Endothelial cell (in vitro differentiated cells): ENCODE measurements at regions not wholly inside any gene's neighbourhood (a gene's known extent, or its start where the extent isn't known, plus 50 kb on each side); places are given as distances from the start of the nearest gene placed in this dataset.
"Not testable (repeated sequence)": the region's sequence is repeated elsewhere in the genome, so short reads cannot be mapped to it uniquely, and the experiment has no call there.

Source experiments
- DNase-seq: peaks from one replicate; pipeline ENCODE4 v3.0.0; 2021; ENCODE audit warnings: low spot score
- H3K27ac Mint-ChIP-seq: one replicate; pipeline ENCODE4 v1.8.0; 2021; ENCODE audit warnings: mixed read lengths, inconsistent platforms; ENCODE audit not compliant: unreplicated experiment
- H3K27me3 Mint-ChIP-seq: one replicate; pipeline ENCODE4 v1.8.0; 2021; ENCODE audit warnings: mild to moderate bottlenecking, moderate library complexity, mixed read lengths, inconsistent platforms; ENCODE audit not compliant: unreplicated experiment
- H3K36me3 Mint-ChIP-seq: one replicate; pipeline ENCODE4 v1.8.0; 2021; ENCODE audit warnings: mild to moderate bottlenecking, low read depth, mixed read lengths, inconsistent platforms; ENCODE audit not compliant: unreplicated experiment
- H3K4me1 Mint-ChIP-seq: one replicate; pipeline ENCODE4 v1.8.0; 2021; ENCODE audit warnings: mild to moderate bottlenecking, mixed read lengths, inconsistent platforms; ENCODE audit not compliant: unreplicated experiment
- H3K4me3 Mint-ChIP-seq: one replicate; pipeline ENCODE4 v1.8.0; 2021; ENCODE audit warnings: mild to moderate bottlenecking, mixed read lengths, inconsistent platforms; ENCODE audit not compliant: unreplicated experiment
- H3K9me3 Mint-ChIP-seq: one replicate; pipeline ENCODE4 v1.8.0; 2021; ENCODE audit warnings: mixed read lengths, inconsistent platforms; ENCODE audit not compliant: unreplicated experiment
- CTCF ChIP-seq: fragments of 200-600 bp; sonication (generic); IDR thresholded peaks from one replicate; pipeline ENCODE4 v1.5.0; 2021; ENCODE audit warnings: antibody characterized with exemption; ENCODE audit not compliant: unreplicated experiment

- TF ChIP-seq CTCF = no peak
- Mint-ChIP-seq H3K36me3 (peaks cover 12% of the 10 kb centered on the region), H3K4me3 (no peak overlapping the region), H3K9me3 (peaks cover 58% of the 10 kb centered on the region), H3K27ac (no peak overlapping the region), H3K27me3 (peaks cover 21% of the 10 kb centered on the region), H3K4me1 (no peaks in the 10 kb centered on the region)
- no peak for DNase-seq
Measured at GRCh38 chr16:35149550-35149949, 1690.1 kb downstream of the TP53TG3F start.

- DNase-seq = no peak
- no peak for TF ChIP-seq CTCF
- Mint-ChIP-seq H3K36me3 (peaks cover 12% of the 10 kb centered on the region), H3K27me3 (peaks cover 20% of the 10 kb centered on the region), H3K27ac (no peak overlapping the region), H3K4me1 (no peaks in the 10 kb centered on the region), H3K9me3 (peaks cover 50% of the 10 kb centered on the region), H3K4me3 (no peak overlapping the region)
Measured at GRCh38 chr16:35150805-35151312, 1691.4 kb downstream of the TP53TG3F start.

GRCh38 chr16:35152067-35152627 is 1692.7 kb downstream of the TP53TG3F start:
- H3K4me1 Mint-ChIP-seq = no peaks in the 10 kb centered on the region
- H3K9me3 Mint-ChIP-seq = peaks cover 59% of the 10 kb centered on the region

GRCh38 chr16:35154627-35155026 is 1695.2 kb downstream of the TP53TG3F start:
- Mint-ChIP-seq H3K9me3 (peaks cover 51% of the 10 kb centered on the region), H3K4me3 (no peak overlapping the region), H3K27me3 (peaks cover 17% of the 10 kb centered on the region), H3K27ac (no peak overlapping the region), H3K4me1 (no peaks in the 10 kb centered on the region), H3K36me3 (peaks cover 12% of the 10 kb centered on the region)
- no peak for TF ChIP-seq CTCF
- DNase-seq = no peak

More at GRCh38 chr16:35152067-35152627, 1692.7 kb downstream of the TP53TG3F start:
- H3K4me3 Mint-ChIP-seq = peak overlapping the region; percentile 23
- DNase-seq = no peak
- TF ChIP-seq CTCF = no peak
- no peak overlapping the region for H3K27ac Mint-ChIP-seq
- H3K27me3 Mint-ChIP-seq = peaks cover 17% of the 10 kb centered on the region
- peaks cover 12% of the 10 kb centered on the region for H3K36me3 Mint-ChIP-seq

- not testable (repeated sequence) for H3K4me1 Mint-ChIP-seq, H3K36me3 Mint-ChIP-seq, DNase-seq, H3K4me3 Mint-ChIP-seq, H3K27me3 Mint-ChIP-seq, H3K27ac Mint-ChIP-seq
- peaks cover 35% of the 10 kb centered on the region for H3K9me3 Mint-ChIP-seq
Measured at GRCh38 chr16:35157549-35157948, 1698.1 kb downstream of the TP53TG3F start.

GRCh38 chr16:35169324-35169723 is 1709.9 kb downstream of the TP53TG3F start:
- DNase-seq, H3K27ac Mint-ChIP-seq, H3K36me3 Mint-ChIP-seq, H3K27me3 Mint-ChIP-seq, H3K4me3 Mint-ChIP-seq, H3K4me1 Mint-ChIP-seq: not testable (repeated sequence)
- peaks cover 28% of the 10 kb centered on the region for H3K9me3 Mint-ChIP-seq

GRCh38 chr16:35170061-35170460 is 1710.6 kb downstream of the TP53TG3F start:
- H3K36me3 Mint-ChIP-seq, H3K27me3 Mint-ChIP-seq, DNase-seq, H3K4me1 Mint-ChIP-seq, H3K4me3 Mint-ChIP-seq, H3K27ac Mint-ChIP-seq: not testable (repeated sequence)
- H3K9me3 Mint-ChIP-seq = peaks cover 27% of the 10 kb centered on the region
